Astrocyte of the spinal cord (primary cell): ENCODE measurements at regions not wholly inside any gene's neighbourhood (a gene's known extent, or its start where the extent isn't known, plus 50 kb on each side); places are given as distances from the start of the nearest gene placed in this dataset.
"Not testable (repeated sequence)": the region's sequence is repeated elsewhere in the genome, so short reads cannot be mapped to it uniquely, and the experiment has no call there.

ENCODE experiments used
- DNase-seq: peaks from one replicate; pipeline ENCODE4 v3.0.0; 2011; ENCODE audit warnings: low read depth, low spot score
- H3K4me3 ChIP-seq: 2 replicates; pipeline ENCODE4 v1.5.1; 2011; ENCODE audit warnings: low read depth, mild to moderate bottlenecking, low read length, moderate library complexity
- CTCF ChIP-seq: IDR thresholded peaks from 2 replicates; pipeline ENCODE4 v1.5.1; 2012; ENCODE audit warnings: low read depth, mild to moderate bottlenecking, low read length, inconsistent platforms
- in situ Hi-C: cut with HindIII; loops from 2 replicates; pipeline ENCODE4 v1.10.0; 2017; ENCODE audit warnings: low sequenced_read_pairs

- no peak for TF ChIP-seq CTCF
These were observed 63.7 kb upstream of the IFNLR1 start for GRCh38 chr1:24250791-24251190.

GRCh38 chr1:24250224-24250623 lies 63.1 kb upstream of the IFNLR1 start:
- H3K4me3 ChIP-seq = no peak overlapping the region
- in situ Hi-C loops = no loop called here
- no peak for TF ChIP-seq CTCF
- DNase-seq = no peak

More at GRCh38 chr1:24250791-24251190, 63.7 kb upstream of the IFNLR1 start:
- in situ Hi-C loops = no loop called here
- H3K4me3 ChIP-seq = no peak overlapping the region
- no peak for DNase-seq

GRCh38 chr1:24248859-24249258 lies 61.8 kb upstream of the IFNLR1 start:
- DNase-seq = no peak
- in situ Hi-C loops = no loop called here
- TF ChIP-seq CTCF = no peak
- no peak overlapping the region for H3K4me3 ChIP-seq

- DNase-seq, in situ Hi-C loops, H3K4me3 ChIP-seq: not testable (repeated sequence)
These were observed 60.2 kb upstream of the IFNLR1 start for GRCh38 chr1:24247337-24247736.

GRCh38 chr1:24244519-24245268 lies 57.6 kb upstream of the IFNLR1 start:
- TF ChIP-seq CTCF = no peak
- no peak for DNase-seq
- H3K4me3 ChIP-seq = no peak overlapping the region
- in situ Hi-C loops = no loop called here

- H3K4me3 ChIP-seq = no peak overlapping the region
These were observed 50.8 kb upstream of the IFNLR1 start for GRCh38 chr1:24237750-24238395.

More at GRCh38 chr1:24237750-24238395, 50.8 kb upstream of the IFNLR1 start:
- no peak for DNase-seq
- in situ Hi-C loops = no loop called here
- no peak for TF ChIP-seq CTCF
